ENCODE measurements at regions not wholly inside any gene's neighbourhood (a gene's known extent, or its start where the extent isn't known, plus 50 kb on each side); places are given as distances from the start of the nearest gene placed in this dataset.

DNA sequence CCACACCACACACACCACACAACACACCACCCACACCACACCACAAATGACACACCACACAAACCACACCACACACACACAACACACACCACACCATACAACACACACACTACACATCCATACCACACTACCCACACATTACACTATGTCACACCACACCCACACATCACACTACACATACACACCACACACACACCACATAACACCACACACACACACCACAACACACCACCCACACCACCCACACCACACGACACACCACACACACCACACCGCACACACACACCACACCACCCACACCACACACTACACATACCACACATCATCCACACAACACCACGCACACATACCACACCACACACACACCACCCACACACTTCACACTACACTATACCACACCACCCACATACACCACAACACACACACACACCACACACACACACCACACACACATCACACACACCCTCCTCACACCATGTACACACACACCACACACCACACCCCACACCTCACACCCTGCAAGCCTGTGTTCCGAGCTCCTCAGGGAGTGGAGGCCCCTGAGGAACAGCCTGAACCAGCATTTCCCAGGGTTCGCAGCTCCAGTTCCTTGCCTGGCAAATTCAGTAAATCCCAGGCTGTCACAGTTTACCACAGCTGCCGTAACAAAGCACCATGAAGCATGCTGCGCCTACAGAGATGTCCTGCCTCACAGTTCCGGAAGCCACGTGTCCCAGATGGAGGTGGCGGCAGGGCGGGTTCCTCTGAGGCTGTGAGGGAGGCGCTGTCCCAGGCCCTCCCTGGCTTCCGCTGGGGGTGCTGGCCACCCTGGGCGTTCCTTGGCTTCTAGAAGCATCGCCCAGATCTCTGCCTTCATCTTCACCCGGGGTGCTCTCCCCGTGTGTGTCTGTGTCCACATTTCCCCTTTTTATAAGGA, 69.8 kb upstream of the ATP5PO start:
- TF ChIP-seq, protein P1, sequence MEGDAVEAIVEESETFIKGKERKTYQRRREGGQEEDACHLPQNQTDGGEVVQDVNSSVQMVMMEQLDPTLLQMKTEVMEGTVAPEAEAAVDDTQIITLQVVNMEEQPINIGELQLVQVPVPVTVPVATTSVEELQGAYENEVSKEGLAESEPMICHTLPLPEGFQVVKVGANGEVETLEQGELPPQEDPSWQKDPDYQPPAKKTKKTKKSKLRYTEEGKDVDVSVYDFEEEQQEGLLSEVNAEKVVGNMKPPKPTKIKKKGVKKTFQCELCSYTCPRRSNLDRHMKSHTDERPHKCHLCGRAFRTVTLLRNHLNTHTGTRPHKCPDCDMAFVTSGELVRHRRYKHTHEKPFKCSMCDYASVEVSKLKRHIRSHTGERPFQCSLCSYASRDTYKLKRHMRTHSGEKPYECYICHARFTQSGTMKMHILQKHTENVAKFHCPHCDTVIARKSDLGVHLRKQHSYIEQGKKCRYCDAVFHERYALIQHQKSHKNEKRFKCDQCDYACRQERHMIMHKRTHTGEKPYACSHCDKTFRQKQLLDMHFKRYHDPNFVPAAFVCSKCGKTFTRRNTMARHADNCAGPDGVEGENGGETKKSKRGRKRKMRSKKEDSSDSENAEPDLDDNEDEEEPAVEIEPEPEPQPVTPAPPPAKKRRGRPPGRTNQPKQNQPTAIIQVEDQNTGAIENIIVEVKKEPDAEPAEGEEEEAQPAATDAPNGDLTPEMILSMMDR (IDR thresholded peaks at IDR 0.05), result no peak
- TF ChIP-seq POLR2A (IDR thresholded peaks at IDR 0.05) (no peak), EP300 (IDR thresholded peaks at IDR 0.05) (no peak)
- no peaks in the 10 kb centered on the region for H3K9me3 ChIP-seq

DNA sequence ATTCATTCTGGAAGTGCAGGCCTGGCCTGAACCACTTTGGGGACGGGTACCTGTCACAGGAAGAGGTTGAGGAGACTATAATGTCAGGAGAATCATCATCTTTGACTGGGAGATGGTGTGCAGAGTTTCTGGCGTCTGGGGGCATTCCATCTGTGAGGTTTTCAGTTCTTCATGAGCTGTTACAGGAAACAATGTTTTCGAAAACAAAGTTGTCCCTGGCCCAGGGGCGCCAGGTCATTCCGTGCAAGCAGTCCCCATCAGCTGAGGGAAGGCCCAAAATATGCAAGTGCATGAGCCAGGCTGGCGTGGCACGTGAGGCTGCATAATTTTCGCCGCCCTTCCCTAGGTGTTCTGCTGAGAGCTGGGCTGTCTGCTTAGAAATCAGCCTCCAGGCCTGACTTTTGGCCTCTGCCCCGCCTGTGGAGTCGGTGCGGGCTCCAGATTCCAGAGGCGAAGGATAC, 68.4 kb upstream of the ATP5PO start:
- no peak overlapping the region for H3K27ac ChIP-seq
- WGBS, 3 donors, result 79 to 83% (median 79%) methylated on average over 13 of the region's 13 CpGs
- no peaks in the 10 kb centered on the region for H3K4me1 ChIP-seq (ENCODE audit: insufficient read depth)
- TF ChIP-seq, protein P1 (IDR thresholded peaks at IDR 0.05), result no peak
- TF ChIP-seq EP300 (IDR thresholded peaks at IDR 0.05), result no peak
- no peak for TF ChIP-seq POLR2A (IDR thresholded peaks at IDR 0.05)
- no peak overlapping the region for H3K4me3 ChIP-seq
- no peak for DNase-seq
- no peaks in the 10 kb centered on the region for H3K9me3 ChIP-seq
- no peaks in the 10 kb centered on the region for H3K36me3 ChIP-seq
- H3K27me3 ChIP-seq, result no peaks in the 10 kb centered on the region
- intact Hi-C loops (cut with DNase I), result no loop called here

More for the DNA sequence above, 69.8 kb upstream of the ATP5PO start:
- H3K27ac ChIP-seq, result no peak overlapping the region
- no peaks in the 10 kb centered on the region for H3K36me3 ChIP-seq
- DNase-seq, result no peak
- no peaks in the 10 kb centered on the region for H3K4me1 ChIP-seq (ENCODE audit: insufficient read depth)
- no peaks in the 10 kb centered on the region for H3K27me3 ChIP-seq
- intact Hi-C loops (cut with DNase I), result no loop called here
- WGBS, 3 donors, result 74 to 85% (median 80%) methylated on average over 17 of the region's 17 CpGs
- no peak overlapping the region for H3K4me3 ChIP-seq

DNA sequence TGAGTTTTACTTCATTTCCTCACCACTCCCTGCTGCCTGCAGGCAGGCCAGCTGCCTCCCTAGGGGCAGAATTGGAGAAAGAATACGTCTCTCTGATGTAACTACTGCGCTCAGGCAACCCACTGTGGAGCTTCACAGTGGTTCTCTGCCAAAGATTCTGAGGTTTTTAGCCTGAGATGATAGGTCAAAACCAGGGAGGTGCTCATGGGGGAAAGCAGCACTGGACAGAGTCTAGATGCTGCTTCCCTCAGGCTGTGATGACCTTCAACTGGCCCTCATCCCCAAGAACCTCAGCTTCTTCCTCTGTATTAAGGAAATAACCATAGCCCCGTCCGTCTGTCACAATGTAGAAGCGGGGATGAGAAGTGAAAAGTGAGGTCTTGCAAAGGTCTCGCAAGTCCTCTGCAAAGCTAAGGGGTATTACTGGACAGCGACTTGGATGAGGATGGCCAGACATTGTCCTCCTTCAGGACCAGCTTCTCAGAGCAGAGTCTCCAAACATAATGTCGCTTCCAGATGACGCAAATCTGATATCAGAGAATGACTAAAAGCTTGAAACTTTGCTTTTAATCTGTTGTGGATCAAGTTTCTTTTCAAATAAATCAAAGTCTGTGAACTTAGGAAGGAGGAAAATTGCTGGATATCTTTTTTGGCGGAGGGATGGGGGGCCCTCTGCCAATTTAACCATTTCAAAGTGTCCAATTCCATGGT, 65.9 kb upstream of the ATP5PO start:
- TF ChIP-seq EP300 (IDR thresholded peaks at IDR 0.05) (no peak), POLR2A (IDR thresholded peaks at IDR 0.05) (no peak)
- TF ChIP-seq, protein P1 (IDR thresholded peaks at IDR 0.05), result no peak
- Histone ChIP-seq H3K27ac (no peak overlapping the region), H3K27me3 (no peaks in the 10 kb centered on the region), H3K4me3 (no peak overlapping the region), H3K9me3 (no peaks in the 10 kb centered on the region), H3K4me1 (ENCODE audit: insufficient read depth) (no peaks in the 10 kb centered on the region), H3K36me3 (no peaks in the 10 kb centered on the region)
- WGBS, 3 donors, result 55 to 70% (median 68%) methylated on average over 10 of the region's 10 CpGs
- no peak for DNase-seq
- intact Hi-C loops (cut with DNase I), result no loop called here

DNA sequence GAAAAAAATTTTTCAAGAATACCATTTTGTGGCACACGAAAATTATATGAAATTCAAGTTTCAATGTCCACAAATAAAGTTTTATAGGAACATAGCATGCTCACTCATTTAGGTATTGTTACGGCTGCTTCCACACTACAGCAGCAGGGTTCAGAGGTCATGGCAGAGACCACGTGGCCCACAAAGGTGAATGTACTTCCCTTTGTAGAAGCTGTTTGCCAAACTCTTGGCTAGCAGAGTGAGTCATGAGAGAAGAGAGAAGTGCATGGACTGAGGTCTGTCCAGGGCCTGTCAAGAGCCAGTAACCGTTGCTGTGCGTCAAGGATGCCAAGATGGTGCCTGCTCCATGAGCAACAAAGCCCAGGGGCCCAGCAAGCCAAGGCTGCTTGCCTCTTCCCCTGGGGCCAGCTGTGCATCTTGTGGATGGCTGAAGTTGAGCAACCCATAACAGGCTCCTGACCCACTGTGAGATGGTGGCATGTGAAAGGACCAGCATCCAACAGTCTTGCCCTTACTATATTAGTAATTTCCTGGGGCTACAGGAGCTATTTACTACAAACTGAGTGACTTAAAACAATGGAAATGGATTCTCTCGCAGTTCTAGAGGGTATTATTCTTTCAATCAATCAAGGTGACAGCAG, 64.8 kb upstream of the ATP5PO start:
- no peak for DNase-seq
- no peaks in the 10 kb centered on the region for H3K4me1 ChIP-seq (ENCODE audit: insufficient read depth)
- 78 to 87% (median 83%) methylated on average over 6 of the region's 6 CpGs for WGBS, 3 donors
- no peaks in the 10 kb centered on the region for H3K9me3 ChIP-seq
- no peaks in the 10 kb centered on the region for H3K36me3 ChIP-seq
- intact Hi-C loops (cut with DNase I), result no loop called here
- no peaks in the 10 kb centered on the region for H3K27me3 ChIP-seq
- H3K27ac ChIP-seq, result no peak overlapping the region
- no peak for TF ChIP-seq EP300 (IDR thresholded peaks at IDR 0.05)
- no peak for TF ChIP-seq POLR2A (IDR thresholded peaks at IDR 0.05)
- TF ChIP-seq, protein P1 (IDR thresholded peaks at IDR 0.05), result no peak
- no peak overlapping the region for H3K4me3 ChIP-seq
